MM.1S (cell line): ENCODE measurements at regions not wholly inside any gene's neighbourhood (a gene's known extent, or its start where the extent isn't known, plus 50 kb on each side); places are given as distances from the start of the nearest gene placed in this dataset.

ENCODE experiments used
- DNase-seq: peaks from one replicate; pipeline ENCODE4 v3.0.0-alpha.2; 2015
- H2AFZ ChIP-seq: fragments of 300-600 bp; sonication (generic); 2 replicates; pipeline ENCODE4 v1.6.0; 2016; ENCODE audit warnings: antibody characterized with exemption, low read length
- H3F3A ChIP-seq: fragments of 300-600 bp; sonication (generic); 2 replicates; pipeline ENCODE4 v1.6.1; 2016; ENCODE audit warnings: mild to moderate bottlenecking, antibody characterized with exemption, low read length, moderate library complexity, mixed read lengths; ENCODE audit not compliant: insufficient read depth
- H3K27ac ChIP-seq: fragments of 300-600 bp; sonication (generic); 2 replicates; pipeline ENCODE4 v1.5.1; 2016; ENCODE audit warnings: mild to moderate bottlenecking, low read length
- H3K27me3 ChIP-seq: fragments of 300-600 bp; sonication (generic); replicated peaks from 2 replicates; pipeline ENCODE4 v1.6.0; 2016; ENCODE audit warnings: low read length; ENCODE audit not compliant: insufficient read depth
- H3K36me3 ChIP-seq: fragments of 300-600 bp; sonication (generic); replicated peaks from 2 replicates; pipeline ENCODE4 v1.6.1; 2016; ENCODE audit warnings: mild to moderate bottlenecking, low read length, mixed read lengths; ENCODE audit not compliant: insufficient read depth
- H3K4me1 ChIP-seq: fragments of 300-600 bp; sonication (generic); 2 replicates; pipeline ENCODE4 v1.6.1; 2016; ENCODE audit warnings: low read length, mixed read lengths
- H3K4me2 ChIP-seq: fragments of 300-600 bp; sonication (generic); 2 replicates; pipeline ENCODE4 v1.6.0; 2016; ENCODE audit warnings: low read depth, low read length
- H3K4me3 ChIP-seq: fragments of 300-600 bp; sonication (generic); 2 replicates; pipeline ENCODE4 v1.5.1; 2016; ENCODE audit warnings: low read length, mixed read lengths
- H3K79me2 ChIP-seq: fragments of 300-600 bp; sonication (generic); 2 replicates; pipeline ENCODE4 v1.6.1; 2016; ENCODE audit warnings: mixed run types, low read length, mixed read lengths
- H3K9ac ChIP-seq: fragments of 300-600 bp; sonication (generic); 2 replicates; pipeline ENCODE4 v1.6.1; 2016; ENCODE audit warnings: low read length, mixed read lengths
- H3K9me2 ChIP-seq: fragments of 300-600 bp; sonication (generic); replicated peaks from 2 replicates; pipeline ENCODE4 v1.6.1; 2016; ENCODE audit warnings: mild to moderate bottlenecking, low read length, mixed read lengths; ENCODE audit not compliant: insufficient read depth
- H3K9me3 ChIP-seq: fragments of 300-600 bp; sonication (generic); replicated peaks from 2 replicates; pipeline ENCODE4 v1.6.1; 2016; ENCODE audit warnings: mild to moderate bottlenecking, low read length, mixed read lengths; ENCODE audit not compliant: insufficient read depth
- H4K20me1 ChIP-seq: fragments of 300-600 bp; sonication (generic); 2 replicates; pipeline ENCODE4 v1.6.1; 2016; ENCODE audit warnings: mild to moderate bottlenecking, low read length, moderate library complexity, mixed read lengths; ENCODE audit not compliant: insufficient read depth
- EZH2 ChIP-seq: fragments of 300-600 bp; sonication (generic); optimal IDR thresholded peaks from 2 replicates; pipeline ENCODE3; 2017; ENCODE audit warnings: low read depth, mild to moderate bottlenecking, antibody characterized with exemption, low read length, mixed read lengths
- EZH2phosphoT487 ChIP-seq: fragments of 300-600 bp; sonication (generic); IDR thresholded peaks from 2 replicates; pipeline ENCODE4 v1.6.1; 2018; ENCODE audit warnings: antibody characterized with exemption, low read length
- TF ChIP-seq, protein P1 (sequence below): fragments of 300-600 bp; sonication (generic); IDR thresholded peaks from 2 replicates; pipeline ENCODE4 v1.5.1; 2016; ENCODE audit warnings: antibody characterized with exemption, low read length, mixed read lengths

- TF ChIP-seq EZH2phosphoT487 = no peak
- TF ChIP-seq, protein P1, sequence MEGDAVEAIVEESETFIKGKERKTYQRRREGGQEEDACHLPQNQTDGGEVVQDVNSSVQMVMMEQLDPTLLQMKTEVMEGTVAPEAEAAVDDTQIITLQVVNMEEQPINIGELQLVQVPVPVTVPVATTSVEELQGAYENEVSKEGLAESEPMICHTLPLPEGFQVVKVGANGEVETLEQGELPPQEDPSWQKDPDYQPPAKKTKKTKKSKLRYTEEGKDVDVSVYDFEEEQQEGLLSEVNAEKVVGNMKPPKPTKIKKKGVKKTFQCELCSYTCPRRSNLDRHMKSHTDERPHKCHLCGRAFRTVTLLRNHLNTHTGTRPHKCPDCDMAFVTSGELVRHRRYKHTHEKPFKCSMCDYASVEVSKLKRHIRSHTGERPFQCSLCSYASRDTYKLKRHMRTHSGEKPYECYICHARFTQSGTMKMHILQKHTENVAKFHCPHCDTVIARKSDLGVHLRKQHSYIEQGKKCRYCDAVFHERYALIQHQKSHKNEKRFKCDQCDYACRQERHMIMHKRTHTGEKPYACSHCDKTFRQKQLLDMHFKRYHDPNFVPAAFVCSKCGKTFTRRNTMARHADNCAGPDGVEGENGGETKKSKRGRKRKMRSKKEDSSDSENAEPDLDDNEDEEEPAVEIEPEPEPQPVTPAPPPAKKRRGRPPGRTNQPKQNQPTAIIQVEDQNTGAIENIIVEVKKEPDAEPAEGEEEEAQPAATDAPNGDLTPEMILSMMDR = no peak
- TF ChIP-seq EZH2 = no peak
- DNase-seq = no peak
Measured at GRCh38 chr1:56129837-56130236, 449.5 kb downstream of the PLPP3 start.

GRCh38 chr1:56125316-56125715 is 454.0 kb downstream of the PLPP3 start:
- H2AFZ ChIP-seq = no peak overlapping the region
- H4K20me1 ChIP-seq = no peaks in the 10 kb centered on the region
- H3K36me3 ChIP-seq = no peaks in the 10 kb centered on the region
- H3K9me2 ChIP-seq = no peaks in the 10 kb centered on the region
- DNase-seq = no peak
- H3K9me3 ChIP-seq = no peaks in the 10 kb centered on the region
- no peaks in the 10 kb centered on the region for H3K27me3 ChIP-seq
- no peak overlapping the region for H3K4me2 ChIP-seq
- H3K4me1 ChIP-seq = no peaks in the 10 kb centered on the region
- H3F3A ChIP-seq = no peaks in the 10 kb centered on the region
- no peak overlapping the region for H3K9ac ChIP-seq
- no peak overlapping the region for H3K4me3 ChIP-seq
- TF ChIP-seq, protein P1 = no peak
- TF ChIP-seq EZH2 (no peak), EZH2phosphoT487 (no peak)
- no peak overlapping the region for H3K27ac ChIP-seq
- no peaks in the 10 kb centered on the region for H3K79me2 ChIP-seq

More at GRCh38 chr1:56129837-56130236, 449.5 kb downstream of the PLPP3 start:
- Histone ChIP-seq H3F3A (no peaks in the 10 kb centered on the region), H3K36me3 (no peaks in the 10 kb centered on the region), H3K27ac (no peak overlapping the region), H3K4me3 (no peak overlapping the region), H3K4me2 (no peak overlapping the region), H3K27me3 (no peaks in the 10 kb centered on the region), H3K9me3 (no peaks in the 10 kb centered on the region), H3K9ac (no peak overlapping the region), H3K79me2 (no peaks in the 10 kb centered on the region), H3K9me2 (no peaks in the 10 kb centered on the region), H3K4me1 (no peaks in the 10 kb centered on the region), H2AFZ (no peak overlapping the region), H4K20me1 (no peaks in the 10 kb centered on the region)

GRCh38 chr1:56123826-56124225 is 455.5 kb downstream of the PLPP3 start:
- Histone ChIP-seq H3K9me2 (no peaks in the 10 kb centered on the region), H3K27me3 (no peaks in the 10 kb centered on the region), H3K4me3 (no peak overlapping the region), H3K79me2 (no peaks in the 10 kb centered on the region), H2AFZ (no peak overlapping the region), H3K4me2 (no peak overlapping the region), H3K9ac (no peak overlapping the region), H3K27ac (no peak overlapping the region), H3F3A (no peaks in the 10 kb centered on the region), H3K36me3 (no peaks in the 10 kb centered on the region), H4K20me1 (no peaks in the 10 kb centered on the region), H3K4me1 (no peaks in the 10 kb centered on the region), H3K9me3 (no peaks in the 10 kb centered on the region)
- no peak for DNase-seq
- TF ChIP-seq EZH2 = no peak

DNA sequence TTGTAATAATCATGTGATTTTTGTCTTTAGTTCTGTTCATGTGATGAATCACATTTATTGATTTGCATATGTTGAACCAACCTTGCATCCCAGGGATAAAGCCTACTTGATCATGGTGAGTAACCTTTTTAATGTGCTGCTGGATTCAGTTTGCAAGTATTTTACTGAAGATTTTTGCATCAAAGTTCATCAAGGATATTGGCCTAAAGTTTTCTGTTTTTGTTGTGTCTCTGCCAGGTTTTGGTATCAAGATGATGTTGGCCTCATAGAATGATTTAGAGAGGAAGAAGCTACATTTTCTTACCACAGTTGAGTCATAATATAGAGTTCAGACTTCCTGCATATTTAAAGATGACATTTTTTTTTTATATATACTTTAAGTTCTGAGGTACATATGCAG is 455.9 kb downstream of the PLPP3 start:
- Histone ChIP-seq H3F3A (no peaks in the 10 kb centered on the region), H3K36me3 (no peaks in the 10 kb centered on the region), H3K4me3 (no peak overlapping the region), H4K20me1 (no peaks in the 10 kb centered on the region), H2AFZ (no peak overlapping the region), H3K4me2 (no peak overlapping the region), H3K9me3 (no peaks in the 10 kb centered on the region), H3K79me2 (no peaks in the 10 kb centered on the region), H3K9me2 (no peaks in the 10 kb centered on the region), H3K27me3 (no peaks in the 10 kb centered on the region), H3K9ac (no peak overlapping the region), H3K27ac (no peak overlapping the region), H3K4me1 (no peaks in the 10 kb centered on the region)
- no peak for DNase-seq
- no peak for TF ChIP-seq EZH2
- TF ChIP-seq EZH2phosphoT487 = no peak
- TF ChIP-seq, protein P1 = no peak
